Testis (tissue), 2 donors: ENCODE measurements at regions not wholly inside any gene's neighbourhood (a gene's known extent, or its start where the extent isn't known, plus 50 kb on each side); places are given as distances from the start of the nearest gene placed in this dataset.

ENCODE experiments used
- CTCF ChIP-seq, 3 experiments: fragments of 450-650 bp in 2 of 3; fragments of 200-600 bp in 1 of 3; sonication (generic) in 1 of 3; IDR thresholded peaks; one replicate each; pipeline ENCODE4 v1.5.1; 2016 to 2019; ENCODE audit warnings: antibody characterized with exemption in 3 of 3, mild to moderate bottlenecking in 2 of 3, moderate library complexity in 1 of 3
- POLR2A ChIP-seq: fragments of 450-650 bp; IDR thresholded peaks from one replicate; pipeline ENCODE4 v1.6.1; 2017; ENCODE audit warnings: antibody characterized with exemption, mild to moderate bottlenecking, moderate library complexity

- TF ChIP-seq POLR2A (no peak), CTCF (IDR thresholded peaks at IDR 0.05) (peak in 1 of 3 experiments; percentile 34)
Measured at GRCh38 chr6:10256113-10256690, 158.7 kb downstream of the TFAP2A start.
